ENCODE measurements at regions not wholly inside any gene's neighbourhood (a gene's known extent, or its start where the extent isn't known, plus 50 kb on each side); places are given as distances from the start of the nearest gene placed in this dataset.

DNA sequence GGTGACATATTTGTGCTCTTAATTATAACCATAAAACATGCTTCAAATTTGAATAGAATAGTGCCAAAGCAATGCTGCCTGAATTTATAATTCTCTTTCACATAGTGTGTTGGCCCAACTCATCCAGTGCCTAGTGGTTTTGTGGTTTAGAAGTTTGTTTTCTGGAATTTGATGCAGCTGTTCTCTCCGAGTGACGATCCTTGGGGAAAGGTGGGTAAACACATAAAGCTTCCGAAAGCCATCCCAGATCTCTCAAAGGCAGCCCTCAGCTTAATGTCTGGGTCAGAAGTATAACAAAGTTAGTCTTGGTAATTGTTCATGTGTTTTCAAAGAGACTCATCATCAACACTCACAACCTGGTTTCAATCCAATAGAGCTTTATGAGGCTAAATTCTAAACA is 235.6 kb upstream of the CDH2 start:
- TF ChIP-seq, protein P1, sequence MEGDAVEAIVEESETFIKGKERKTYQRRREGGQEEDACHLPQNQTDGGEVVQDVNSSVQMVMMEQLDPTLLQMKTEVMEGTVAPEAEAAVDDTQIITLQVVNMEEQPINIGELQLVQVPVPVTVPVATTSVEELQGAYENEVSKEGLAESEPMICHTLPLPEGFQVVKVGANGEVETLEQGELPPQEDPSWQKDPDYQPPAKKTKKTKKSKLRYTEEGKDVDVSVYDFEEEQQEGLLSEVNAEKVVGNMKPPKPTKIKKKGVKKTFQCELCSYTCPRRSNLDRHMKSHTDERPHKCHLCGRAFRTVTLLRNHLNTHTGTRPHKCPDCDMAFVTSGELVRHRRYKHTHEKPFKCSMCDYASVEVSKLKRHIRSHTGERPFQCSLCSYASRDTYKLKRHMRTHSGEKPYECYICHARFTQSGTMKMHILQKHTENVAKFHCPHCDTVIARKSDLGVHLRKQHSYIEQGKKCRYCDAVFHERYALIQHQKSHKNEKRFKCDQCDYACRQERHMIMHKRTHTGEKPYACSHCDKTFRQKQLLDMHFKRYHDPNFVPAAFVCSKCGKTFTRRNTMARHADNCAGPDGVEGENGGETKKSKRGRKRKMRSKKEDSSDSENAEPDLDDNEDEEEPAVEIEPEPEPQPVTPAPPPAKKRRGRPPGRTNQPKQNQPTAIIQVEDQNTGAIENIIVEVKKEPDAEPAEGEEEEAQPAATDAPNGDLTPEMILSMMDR (IDR thresholded peaks at IDR 0.05) = no peak
- Histone ChIP-seq H3K27ac (no peak overlapping the region), H3K4me3 (no peak overlapping the region)
- DNase-seq (ENCODE audit: low spot score) = no peak

DNA sequence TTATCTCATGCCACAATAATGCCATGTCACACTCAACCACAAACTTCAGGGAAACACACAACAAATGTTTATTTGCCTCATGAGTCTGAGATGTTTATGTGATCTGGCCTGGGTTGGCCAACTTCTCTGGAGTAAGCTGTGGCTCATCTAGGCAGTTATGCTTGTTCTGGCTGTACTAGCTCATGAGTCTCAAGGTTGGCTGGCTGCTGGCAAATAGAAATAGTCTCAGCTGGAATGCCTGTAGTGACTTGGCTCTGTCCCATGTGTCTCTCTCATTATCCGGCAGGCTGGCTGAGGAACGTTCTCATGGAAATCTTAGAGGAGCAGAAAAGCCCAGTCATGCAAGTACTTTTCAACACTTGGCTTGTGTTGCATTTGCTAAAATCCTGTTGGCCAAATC is 234.9 kb upstream of the CDH2 start:
- DNase-seq (ENCODE audit: low spot score) = no peak
- no peak overlapping the region for H3K4me3 ChIP-seq
- TF ChIP-seq, protein P1 (IDR thresholded peaks at IDR 0.05) = no peak
- no peak overlapping the region for H3K27ac ChIP-seq

DNA sequence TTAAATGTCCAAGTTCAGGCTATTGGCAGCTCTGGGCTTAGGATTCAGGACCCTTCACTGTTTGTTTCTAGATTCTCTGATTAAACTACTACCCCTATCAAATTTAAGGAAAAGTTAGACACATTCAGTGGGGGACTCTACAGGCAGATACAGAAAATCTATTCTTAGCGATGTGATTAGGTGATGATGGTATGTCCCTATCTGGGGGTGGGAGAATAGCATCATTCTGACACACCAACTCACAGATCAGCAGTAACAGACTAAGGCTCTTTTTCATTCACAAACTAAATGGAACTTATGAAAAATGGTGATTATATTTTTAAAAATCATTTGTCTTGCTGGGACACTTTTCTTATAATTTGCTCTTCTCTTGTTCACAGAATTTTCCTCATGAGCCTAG is 232.9 kb upstream of the CDH2 start:
- TF ChIP-seq, protein P1 (IDR thresholded peaks at IDR 0.05) = no peak
- H3K27ac ChIP-seq = no peak overlapping the region
- DNase-seq (ENCODE audit: low spot score) = no peak

DNA sequence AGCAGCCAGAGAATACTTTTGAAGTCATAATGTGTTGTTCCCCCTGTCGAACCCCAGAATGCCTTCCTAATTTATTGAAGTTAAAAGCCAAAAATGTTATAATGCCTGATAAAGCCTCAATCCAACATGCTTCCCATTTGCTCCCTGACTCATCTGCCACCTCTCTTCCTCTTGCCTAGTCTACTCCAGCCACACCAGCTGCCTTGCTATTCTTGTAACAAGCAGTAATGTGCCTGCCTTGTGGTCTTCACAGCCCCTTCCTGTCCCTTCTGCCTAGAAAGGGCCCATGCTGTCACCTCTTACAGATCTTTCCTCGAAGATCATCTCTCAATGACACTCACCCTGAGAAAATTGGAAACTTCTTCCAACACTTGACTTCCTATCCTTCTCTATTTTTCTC is 231.6 kb upstream of the CDH2 start:
- Histone ChIP-seq H3K27ac (no peak overlapping the region), H3K4me3 (no peak overlapping the region)
- DNase-seq (ENCODE audit: low spot score) = no peak
- TF ChIP-seq, protein P1 (IDR thresholded peaks at IDR 0.05) = no peak

More for the DNA sequence above, 232.9 kb upstream of the CDH2 start:
- H3K4me3 ChIP-seq = no peak overlapping the region

DNA sequence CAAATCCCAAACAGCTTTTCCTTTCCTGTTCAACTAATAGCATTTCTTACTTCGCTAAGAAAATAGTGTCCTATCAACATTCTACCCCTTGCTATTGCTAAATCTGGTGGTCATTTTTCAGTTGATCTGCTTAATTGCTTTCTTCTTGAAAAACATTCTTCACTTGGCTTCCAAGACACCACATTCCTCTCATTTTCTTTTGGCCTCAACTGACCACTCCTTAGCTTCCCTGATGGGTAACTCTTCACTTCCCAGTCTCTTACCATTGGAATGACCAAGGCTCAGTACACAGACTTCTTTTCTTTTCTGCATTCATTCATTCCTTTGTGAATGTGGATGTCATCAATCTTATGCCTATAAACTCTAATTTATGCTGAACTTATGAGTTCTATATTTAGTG is 230.8 kb upstream of the CDH2 start:
- no peak overlapping the region for H3K4me3 ChIP-seq
- H3K27ac ChIP-seq = no peak overlapping the region
- DNase-seq (ENCODE audit: low spot score) = no peak
- TF ChIP-seq, protein P1 (IDR thresholded peaks at IDR 0.05) = no peak

DNA sequence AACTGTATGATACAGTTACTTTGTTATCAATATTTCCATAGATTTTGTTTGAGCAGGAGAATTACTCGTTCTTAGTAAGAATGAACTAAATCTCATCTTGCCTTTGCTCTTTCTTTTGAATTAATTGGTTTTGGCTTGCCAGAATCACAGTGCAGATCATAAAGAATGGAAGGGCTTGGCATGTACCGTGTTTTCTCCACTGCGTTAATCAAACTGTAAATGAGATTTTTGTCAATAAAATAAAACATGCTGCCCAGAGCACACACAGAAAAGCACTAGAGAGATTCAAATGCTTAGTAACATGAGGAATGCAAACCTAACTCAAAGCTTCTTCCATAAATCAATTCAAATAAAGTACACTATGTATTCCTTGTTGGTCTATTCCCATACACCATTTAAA is 229.6 kb upstream of the CDH2 start:
- TF ChIP-seq, protein P1 (IDR thresholded peaks at IDR 0.05) = no peak
- H3K27ac ChIP-seq = no peak overlapping the region
- H3K4me3 ChIP-seq = no peak overlapping the region
- DNase-seq (ENCODE audit: low spot score) = no peak

DNA sequence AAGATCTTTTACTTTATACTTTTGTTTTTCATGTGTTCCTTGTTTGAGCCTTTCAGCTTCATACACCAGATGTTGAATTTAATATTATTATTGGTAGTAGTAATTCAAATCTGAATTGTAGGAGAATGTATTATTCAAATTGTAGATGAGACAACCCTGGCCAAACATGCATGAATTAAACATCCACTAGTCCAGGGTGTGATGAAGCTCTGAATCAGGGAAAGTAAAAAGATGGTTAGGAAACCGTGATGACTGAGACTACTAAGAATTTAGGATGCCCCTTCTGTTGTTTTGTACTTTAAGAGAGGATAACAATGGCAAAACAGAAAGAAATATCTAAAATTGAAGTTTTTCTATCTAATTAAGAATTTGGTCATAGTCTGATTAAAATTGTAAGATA is 227.8 kb upstream of the CDH2 start:
- DNase-seq (ENCODE audit: low spot score) = no peak
- Histone ChIP-seq H3K27ac (no peak overlapping the region), H3K4me3 (no peak overlapping the region)
- TF ChIP-seq, protein P1 (IDR thresholded peaks at IDR 0.05) = no peak
